GM04504 (cell line): ENCODE measurements at regions not wholly inside any gene's neighbourhood (a gene's known extent, or its start where the extent isn't known, plus 50 kb on each side); places are given as distances from the start of the nearest gene placed in this dataset.
"Not testable (repeated sequence)": the region's sequence is repeated elsewhere in the genome, so short reads cannot be mapped to it uniquely, and the experiment has no call there.

Experiments
- DNase-seq: peaks from one replicate; pipeline ENCODE4 v3.0.0-alpha.2; 2012; ENCODE audit warnings: low read depth

DNA sequence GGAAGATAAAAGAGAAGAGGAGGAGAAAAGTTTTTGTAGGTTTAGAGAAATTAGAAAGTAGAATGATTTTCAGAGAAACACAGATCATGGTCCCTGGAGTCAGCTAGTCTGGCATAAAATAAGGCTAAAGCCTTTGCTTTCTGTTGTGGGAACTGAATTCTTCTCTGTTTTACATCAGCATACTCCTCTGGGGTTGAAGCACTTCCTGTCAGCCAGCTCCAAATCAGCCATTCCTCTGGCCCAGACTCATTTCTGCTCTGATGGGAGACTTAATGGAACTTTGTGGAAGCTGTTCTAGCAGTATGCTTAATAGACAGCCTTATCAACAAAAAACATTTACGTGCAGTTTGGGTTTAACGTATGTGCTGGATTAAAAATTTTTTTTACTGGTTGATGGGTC lies 143.2 kb downstream of the HMHB1 start:
- no peak for DNase-seq

DNA sequence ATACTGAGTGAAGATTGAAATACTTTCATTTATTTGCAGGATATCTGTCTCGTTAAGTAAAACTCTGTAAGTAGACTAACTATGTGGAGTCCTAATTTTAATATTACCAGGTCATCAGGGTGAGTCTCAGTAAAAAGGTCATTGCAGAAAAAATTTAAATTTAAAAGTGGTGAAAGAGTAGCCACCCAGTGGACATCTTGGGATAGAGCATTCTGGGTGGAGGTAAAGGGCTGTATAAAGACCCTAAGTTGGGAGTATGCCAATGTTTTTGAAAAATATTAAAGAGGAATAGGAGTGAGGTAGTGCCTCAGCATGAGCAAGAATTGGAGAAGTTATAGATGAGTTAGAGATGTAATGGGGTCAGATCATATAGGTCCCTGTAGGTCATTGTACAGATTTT lies 145.5 kb downstream of the HMHB1 start:
- DNase-seq, result no peak

DNA sequence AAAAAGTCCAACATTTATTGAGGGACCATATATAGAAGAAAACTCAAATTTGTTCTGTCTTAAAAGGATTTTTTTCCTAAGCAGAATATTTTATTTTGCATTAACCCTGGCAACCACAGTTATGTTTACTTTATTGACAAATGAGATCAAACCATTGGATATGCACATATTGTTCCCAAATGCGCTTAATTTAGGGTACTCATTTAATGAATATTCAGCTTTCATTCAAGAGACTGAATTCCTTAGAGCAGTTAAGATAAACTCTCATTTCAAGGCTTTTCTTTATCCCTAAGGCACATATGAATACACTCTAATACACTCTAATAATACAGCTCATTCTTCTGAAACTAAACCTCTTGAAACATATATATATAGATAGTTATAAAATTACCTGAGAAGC lies 150.2 kb downstream of the HMHB1 start:
- no peak for DNase-seq

DNA sequence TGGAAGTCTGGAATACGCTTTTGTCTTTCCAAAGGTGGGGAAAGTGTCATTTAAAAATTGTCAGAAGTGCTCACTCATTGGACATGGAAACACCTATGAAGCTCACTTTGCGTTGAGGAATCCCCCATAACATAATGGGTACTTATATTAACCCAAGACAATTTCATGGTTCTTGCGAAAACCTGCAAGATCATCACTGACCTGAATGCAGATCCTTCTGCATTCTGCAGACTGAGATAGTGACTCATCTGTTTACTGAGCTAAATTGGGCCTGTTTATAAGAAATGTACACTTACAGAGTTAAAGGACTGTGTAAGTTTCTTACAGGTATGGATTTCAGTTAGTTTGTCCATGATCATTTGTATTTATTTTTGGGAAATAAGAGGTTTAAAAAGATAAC lies 153.0 kb downstream of the HMHB1 start:
- DNase-seq, result no peak

DNA sequence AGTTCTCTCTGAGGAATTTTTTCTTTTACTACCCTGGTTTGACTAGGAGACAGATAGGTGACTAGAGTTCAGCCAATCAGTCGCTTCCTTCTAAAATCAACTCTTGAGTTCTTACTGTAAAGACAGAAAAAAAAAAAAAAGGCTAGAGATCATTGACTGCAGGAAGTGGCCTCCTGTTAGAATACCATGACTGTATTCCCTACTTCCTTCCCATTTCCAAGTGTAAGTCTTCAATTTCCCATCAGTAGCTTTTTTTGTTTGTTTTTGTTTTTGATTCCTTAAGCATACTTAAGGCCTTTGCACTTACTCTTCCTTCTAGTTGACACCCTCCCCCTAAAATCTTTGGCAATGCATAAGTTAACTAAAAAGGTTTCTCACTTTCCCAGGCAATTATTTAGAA lies 154.3 kb downstream of the HMHB1 start:
- no peak for DNase-seq

DNA sequence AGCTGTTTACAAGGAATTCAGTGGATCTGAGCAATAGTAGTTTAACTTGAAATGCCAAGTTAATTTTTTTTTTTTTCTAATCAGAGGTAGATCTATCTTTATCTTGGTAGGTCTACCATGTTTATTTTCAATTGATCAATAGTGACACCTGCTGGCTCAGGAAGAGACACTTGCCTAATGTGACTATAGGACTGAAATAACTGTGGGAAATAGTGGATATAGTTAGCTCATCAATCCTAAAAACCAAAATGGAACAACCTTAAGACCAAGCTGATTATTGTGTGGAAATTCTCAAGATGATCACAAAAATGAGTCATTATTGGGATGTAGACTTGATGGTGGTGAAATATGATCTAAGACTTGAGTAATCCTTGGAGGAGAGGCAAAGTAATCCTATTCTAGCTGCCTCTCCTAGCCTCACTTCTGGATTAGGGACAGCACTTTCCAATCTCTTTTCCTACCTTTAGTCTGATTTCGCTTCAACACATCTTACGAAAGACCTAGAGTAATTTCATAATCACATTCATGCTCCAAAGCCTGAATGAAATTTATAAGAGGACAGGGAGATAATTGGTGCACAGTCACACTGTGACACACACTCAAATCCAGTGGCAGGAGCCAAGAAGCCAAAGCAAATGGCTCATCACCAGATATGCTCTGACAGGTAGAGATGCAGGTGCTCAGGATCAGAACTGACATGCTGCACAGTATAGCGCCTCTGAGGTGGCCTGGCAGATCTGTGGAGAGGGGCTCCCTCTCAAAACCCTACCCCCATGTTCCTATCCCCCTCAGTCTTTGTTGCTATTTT lies 156.3 kb downstream of the HMHB1 start:
- peak; percentile 65 for DNase-seq

DNA sequence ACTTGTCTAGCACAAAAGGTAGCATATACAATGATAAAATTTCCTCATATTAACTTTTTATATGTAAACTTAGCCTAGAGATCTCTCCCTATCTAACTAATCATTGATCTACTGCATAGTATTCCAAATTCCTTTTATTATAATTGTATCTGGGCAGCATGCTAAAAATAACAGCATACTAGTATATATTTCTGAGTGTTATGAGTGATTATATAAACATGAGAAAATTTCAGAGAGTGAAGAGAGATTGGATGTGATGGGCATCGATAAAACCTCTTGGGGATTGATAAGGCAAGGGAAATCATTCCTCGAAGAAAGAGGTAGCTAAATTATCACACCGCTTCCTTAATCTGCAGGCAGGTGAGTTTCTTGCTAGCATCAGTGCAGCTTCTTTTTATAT lies 158.2 kb downstream of the HMHB1 start:
- DNase-seq, result no peak

DNA sequence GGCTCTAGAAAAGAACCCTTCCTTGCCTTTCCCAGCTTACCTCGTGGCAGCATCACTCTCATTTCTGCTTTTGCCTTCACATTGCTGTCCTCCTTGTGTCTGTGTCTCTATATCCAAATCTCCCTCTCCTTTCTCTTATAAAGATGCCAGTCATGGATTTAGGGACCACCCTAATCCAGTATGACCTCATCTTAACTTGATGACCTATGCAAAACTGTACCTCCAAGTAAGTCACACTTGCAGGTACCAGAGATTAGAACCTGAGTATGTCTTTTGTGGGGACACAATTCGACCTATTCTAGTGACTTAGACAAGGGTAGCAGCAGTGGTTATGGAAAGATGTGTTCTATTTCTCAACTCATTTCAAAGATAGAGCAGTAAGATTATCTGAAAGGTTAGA lies 160.1 kb downstream of the HMHB1 start:
- DNase-seq, result no peak

DNA sequence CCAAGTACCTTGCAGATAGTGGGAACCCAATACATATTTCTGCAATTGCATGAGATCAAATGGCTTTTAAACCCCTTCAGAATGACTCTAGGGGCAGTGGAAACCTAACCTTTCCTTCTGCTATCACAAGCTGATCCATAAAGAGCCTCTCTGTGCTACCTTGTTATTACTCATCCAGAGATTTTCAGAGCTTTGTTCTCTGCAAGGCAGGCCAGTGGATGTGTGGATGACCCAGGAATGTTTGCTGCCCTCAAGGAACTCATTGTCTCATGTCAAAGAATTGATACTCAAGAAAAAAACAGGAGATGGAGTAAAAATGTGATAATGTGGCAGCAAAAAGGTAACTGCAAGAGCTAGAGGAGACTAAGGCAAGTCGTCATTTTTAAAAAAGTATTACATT lies 164.1 kb downstream of the HMHB1 start:
- no peak for DNase-seq

DNA sequence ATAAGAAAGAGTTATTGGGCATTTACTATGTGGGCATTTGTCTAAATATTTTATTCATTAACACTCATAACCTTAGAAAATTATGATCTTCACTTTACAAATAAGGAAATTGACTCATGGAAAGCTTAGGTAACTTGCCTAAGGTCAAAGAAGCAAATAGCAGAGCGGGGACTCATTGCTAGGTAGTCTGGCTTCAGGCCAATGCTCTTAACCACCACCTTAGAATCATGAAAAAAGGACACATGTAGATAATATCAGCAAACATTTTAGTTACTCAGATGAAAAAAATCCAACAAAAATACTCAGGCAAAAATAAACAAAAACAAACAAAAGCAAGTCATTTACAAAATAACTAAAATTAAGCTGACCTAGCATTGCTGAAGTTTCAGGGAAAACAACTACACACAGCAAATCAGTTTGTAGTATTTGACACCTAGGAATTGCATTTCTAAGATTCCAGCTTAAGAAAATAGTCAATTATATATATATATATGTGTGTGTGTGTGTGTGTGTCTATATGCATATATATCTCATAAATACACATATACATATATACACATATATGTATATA lies 166.0 kb downstream of the HMHB1 start:
- DNase-seq, result no peak

DNA sequence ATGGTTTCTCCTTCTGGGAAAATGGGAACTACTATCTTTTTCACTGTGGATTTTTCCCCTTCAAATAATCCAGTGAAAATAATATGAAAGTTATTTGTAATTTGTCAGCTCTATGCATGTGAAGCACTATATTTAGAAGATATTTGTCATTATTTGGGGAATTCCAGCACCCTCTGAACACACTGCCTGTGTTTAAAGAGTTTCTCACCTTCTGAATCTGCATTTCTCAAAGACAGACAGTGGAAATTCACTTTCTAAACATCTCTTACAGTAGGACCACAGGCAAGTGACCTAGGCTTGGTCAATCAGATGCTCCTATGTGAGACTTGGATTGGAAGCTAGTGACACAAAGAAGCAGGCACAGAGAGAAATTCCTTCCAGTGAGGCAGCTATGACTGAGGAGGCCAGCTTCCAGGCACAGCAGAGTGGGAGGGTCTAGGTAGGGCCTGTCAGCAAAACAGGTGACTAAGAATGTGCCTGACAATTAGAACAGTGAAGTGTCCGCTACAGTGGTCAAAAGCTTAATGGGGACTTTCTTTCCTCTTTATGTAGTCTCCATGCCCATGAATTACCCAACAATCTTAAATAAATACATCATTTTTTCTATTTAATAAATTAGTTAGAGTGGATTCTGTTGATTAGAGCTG lies 167.2 kb downstream of the HMHB1 start:
- no peak for DNase-seq

DNA sequence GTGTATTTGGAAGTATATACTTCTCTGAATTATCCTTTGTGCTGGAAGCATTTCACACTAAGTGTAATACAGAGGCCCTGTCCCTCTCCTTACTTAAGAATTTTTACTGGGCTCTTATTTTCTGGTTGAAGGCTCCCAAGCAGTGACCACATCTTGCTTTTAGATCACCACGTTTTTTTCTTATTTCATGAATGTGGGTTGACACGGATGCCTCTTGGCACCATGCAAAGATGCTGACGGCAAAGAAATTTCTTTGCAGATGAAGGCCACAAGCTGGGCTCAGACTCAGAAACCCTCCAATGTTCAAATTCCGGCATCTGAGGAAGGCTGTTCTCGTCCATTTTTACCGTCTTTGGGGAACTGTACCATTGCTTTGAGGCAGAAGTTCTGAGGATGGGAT lies 168.5 kb downstream of the HMHB1 start:
- DNase-seq, result no peak

DNA sequence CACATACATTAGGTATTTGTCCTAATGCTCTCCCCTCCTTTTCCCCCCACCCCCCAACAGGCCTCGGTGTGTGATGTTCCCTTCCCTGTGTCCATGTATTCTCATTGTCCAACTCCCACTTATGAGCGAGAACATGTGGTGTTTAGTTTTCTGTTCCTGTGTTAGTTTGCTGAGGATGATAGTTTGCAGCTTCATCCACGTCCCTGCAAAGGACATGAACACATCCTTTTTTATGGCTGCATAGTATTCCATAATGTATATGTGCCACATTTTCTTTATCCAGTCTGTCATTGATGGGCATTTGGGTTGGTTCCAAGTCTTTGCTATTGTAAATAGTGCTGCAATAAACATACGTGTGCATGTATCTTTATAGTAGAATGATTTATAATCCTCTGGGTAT lies 171.0 kb downstream of the HMHB1 start:
- DNase-seq, result not testable (repeated sequence)

DNA sequence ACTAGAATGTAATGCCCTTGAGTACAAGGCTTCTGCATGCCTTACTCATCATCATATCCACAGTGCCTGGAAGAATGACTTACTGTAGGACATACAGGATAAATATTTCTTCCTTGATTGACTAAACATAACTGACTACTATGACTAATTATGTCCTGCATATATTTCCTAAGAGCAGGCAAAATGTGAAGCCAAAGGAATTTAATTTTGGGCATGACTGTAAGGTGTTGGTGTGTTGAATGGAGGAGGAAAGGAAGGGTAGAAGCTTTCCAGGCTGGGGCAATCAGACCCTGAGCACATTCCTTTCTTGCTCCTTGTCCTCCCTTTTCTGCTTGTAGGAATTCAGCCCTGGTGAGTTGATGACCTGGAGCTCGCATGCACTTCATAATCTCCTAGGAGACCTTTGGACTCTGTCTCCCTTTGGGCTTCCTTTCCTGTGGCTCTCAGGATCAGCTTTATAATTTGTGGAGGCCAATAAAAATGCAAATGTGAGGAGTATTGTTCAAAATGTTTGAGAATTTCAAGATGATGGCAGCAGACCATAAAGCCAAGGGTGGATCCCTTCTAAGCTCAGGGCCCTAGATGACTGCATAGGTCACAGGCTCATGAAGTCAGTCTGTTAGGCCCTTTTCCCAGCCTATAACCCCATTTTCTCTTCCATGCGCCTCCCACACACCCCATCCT lies 174.0 kb downstream of the HMHB1 start:
- DNase-seq, result peak; percentile 77

DNA sequence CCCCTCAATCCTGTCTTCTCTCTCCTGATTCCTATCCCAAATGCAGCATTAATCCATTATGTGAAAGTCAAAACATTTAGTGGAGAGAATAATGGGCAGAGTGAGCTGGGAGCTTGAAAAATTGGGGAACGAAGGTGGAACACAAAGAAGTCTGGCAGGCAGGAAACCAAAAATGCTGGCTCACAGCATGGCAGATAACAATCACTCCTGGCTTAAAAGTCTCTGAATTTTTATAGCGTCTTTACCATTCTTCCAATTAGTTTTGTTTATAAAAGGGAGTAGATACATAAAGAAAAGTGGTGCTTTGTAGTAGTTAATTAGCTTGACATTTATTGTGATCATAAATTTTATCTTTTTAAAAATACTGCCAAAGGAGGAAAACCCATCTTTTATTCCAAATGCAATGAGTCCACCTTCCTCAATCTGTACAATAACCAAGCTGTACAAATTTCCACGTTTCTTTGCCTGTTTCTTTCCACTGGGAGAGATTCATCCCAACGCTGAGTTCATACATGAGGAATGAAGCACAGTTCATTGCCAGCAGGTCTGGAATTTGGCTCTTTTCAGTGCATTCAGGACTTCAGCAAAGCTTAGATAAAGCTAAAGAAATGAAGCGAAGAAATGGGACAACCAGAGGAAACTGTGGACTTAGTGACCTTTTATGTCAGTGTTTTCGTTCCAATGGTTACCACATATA lies 174.7 kb downstream of the HMHB1 start:
- DNase-seq, result peak; percentile 62

DNA sequence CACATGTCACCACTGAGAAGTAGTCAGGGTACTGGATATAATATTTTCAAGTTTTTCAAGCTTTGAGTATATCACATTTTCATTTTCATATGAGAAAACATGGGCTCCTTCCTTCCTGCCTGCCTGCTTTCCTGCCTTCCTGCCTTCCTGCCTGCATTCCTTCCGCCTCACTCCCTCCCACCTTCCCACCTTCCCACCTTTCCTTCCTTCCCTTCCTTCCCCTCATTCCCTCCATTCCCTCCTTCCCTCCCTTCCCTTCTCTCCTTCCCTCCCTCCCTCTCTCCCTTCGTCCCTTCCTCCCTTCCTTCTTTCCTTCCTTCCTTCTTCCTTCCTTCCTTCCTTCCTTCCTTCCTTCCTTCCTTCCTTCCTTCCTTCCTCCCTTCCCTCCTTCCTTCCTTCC lies 175.3 kb downstream of the HMHB1 start:
- no peak for DNase-seq

DNA sequence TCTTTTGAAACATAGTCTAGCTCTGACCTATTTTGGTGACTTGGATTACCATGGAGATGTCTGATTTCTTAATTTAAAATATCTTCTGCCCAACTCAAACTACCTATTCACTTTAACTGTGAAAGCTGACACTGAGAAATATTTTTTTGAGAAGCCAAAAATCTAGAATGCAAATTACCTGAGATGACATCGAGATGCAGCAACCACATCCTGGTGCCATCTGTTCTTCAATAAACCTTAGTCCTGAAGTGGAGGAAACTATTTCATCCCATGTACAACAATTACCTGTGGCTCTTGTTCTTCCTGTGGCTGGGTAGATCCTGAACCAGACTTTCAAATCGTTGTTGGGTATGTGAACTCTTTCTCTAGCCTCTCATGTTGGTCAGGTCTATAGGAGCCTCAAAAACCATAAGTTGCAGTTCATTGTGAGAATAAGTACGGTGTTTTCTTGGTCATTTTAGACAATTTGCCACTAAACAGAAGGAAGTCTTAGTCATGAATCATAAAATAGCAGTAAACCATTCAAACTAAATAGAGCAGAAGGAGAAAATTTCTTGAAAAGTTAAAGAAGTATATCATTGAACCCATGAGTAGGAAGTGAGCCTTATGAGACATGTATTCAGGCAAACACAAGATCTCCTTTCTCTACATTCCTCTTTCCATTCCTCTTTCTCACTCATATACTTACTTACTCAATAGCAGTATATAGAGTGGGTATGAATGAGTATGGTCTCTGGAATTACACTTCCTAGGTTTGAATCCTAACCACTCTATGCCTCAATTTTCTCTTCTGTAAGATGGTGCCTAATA lies 176.0 kb downstream of the HMHB1 start:
- DNase-seq, result no peak

DNA sequence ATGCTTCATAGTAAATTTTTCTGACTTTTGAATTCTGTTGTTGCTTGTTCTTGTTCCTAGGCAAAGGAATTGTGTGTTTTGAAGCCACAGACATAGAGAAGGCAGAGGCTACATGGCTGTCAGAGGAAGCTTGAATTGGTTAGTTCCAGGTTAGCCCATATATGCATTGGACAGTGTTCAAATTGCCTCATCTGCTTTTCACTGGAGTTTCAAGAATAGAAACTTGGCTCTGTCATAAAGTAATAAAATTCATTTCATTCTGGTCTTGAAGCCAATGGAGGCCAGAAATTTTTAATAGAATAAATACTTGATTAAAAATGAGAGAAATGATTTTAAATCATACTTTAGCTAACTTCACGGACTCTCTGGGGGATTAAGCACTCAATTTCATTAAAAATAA lies 178.0 kb downstream of the YIPF5 start:
- no peak for DNase-seq

DNA sequence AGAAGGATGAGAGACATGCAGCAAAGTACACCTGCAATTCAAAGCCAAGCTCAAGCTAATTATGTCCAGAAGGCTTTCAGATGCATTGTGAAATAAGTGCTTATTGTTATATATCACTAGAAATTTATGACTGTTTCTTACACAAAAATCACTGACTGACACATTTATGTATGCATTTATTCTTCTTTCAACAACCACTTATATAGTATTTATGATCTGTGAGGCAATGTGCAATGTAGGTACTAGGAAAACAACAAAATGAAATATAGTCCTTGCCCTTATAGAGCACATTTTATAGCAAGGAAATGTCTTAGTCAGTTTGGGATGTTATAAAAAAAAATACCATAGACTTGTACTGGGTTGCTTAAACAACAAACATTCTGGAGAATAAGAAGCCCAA lies 167.6 kb downstream of the YIPF5 start:
- peak; percentile 46 for DNase-seq

DNA sequence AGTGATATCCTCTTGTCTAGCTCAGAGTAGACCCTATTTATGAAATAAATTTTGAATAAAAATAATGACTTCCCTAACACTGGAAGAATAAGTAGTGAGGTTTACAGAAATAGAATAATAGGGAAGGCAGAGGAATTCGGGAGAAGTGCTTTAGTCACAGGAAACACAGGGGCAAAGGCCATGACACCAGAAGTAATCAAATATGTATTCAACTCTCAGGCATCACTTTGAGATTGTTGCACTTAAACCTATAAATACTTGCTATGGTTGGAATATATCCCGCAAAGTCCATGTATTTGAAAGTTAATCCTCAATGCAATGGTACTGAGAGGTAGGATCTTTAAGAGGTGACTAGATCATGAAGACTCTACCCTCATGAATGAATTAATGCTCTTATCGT lies 166.8 kb downstream of the YIPF5 start:
- DNase-seq, result no peak

DNA sequence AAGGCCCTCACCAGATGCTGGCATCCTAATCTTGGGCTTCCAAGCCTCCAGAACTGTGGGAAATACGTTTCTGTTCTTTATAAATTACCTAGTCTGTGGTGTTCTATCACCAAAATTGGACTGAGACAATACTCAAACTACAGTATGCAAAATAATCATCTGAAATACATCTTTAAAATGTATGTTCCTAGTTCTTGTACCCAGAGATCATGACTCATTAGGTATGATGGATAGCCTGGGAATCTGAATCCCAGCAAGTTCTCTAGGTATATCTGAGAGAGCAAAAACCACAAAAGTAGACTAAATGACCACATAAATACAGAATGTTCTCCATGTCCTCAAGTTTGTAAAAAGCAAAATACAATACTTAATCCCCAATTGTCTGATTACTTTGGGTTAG lies 166.3 kb downstream of the YIPF5 start:
- DNase-seq, result no peak

DNA sequence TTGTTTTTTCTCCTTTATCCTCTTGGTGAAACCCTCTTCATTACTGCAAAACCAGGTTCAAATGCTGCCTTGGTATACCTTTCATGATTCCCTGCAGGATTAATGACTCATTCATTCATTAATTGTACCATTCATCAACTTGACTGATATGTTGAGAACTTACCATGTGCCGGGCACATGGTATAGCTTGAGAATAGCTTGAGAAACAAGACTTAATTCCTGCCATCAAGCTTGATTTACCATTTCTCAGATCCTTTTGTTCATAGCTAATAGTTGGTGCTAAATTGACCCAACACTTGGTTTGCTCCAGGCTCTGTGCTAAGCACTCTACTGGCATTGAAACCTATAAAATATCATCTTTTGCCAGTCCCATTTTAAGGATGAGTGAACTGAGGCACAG lies 165.7 kb downstream of the YIPF5 start:
- DNase-seq, result no peak
